HG02623 (cell line): ENCODE measurements at regions not wholly inside any gene's neighbourhood (a gene's known extent, or its start where the extent isn't known, plus 50 kb on each side); places are given as distances from the start of the nearest gene placed in this dataset.
"Not testable (repeated sequence)": the region's sequence is repeated elsewhere in the genome, so short reads cannot be mapped to it uniquely, and the experiment has no call there.

Source experiments
- ATAC-seq: cut with Tn5 transposase; IDR thresholded peaks from one replicate; pipeline ENCODE4 v1.9.1; 2021; ENCODE audit warnings: moderate library complexity; ENCODE audit not compliant: unreplicated experiment

GRCh38 chr4:115190529-115190928 lies 77.1 kb upstream of the NDST4 start:
- no peak for ATAC-seq

DNA sequence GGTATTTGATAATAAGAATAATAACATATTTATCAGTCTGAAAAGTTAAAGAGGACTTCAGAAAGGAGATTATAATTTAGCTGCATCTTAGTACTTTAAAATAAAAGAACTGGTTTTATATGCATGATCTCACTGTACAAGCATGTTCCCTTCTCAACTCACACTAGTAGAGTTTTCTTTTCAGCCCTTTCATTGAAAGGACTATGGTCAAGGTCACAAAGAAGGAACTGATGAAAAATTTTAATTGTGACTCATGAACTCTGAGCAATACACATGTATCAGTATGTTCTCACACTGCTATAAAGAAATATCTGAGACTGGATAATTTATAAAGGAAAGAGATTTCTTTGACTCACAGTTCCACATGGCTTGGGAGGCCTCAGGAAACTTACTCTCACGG lies 73.7 kb upstream of the NDST4 start:
- no peak for ATAC-seq

GRCh38 chr4:115179438-115180062 lies 66.1 kb upstream of the NDST4 start:
- not testable (repeated sequence) for ATAC-seq

DNA sequence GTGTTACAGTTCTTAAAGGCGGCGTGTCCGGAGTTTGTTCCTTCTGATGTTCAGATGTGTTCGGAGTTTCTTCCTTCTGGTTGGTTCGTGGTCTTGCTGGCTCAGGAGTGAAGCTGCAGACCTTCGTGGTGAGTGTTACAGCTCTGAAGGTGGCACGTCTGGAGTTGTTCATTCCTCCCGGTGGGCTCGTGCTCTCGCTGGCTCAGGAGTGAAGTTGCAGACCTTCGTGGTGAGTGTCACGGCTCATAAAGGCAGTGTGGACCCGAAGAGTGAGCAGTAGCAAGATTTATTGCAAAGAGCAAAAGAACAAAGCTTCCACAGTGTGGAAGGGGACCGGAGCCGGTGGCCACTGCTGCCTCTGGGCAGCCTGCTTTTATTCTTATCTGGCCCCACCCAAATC lies 65.3 kb upstream of the NDST4 start:
- ATAC-seq: not testable (repeated sequence)

- ATAC-seq: no peak
Observed at GRCh38 chr4:115171220-115171619, 57.8 kb upstream of the NDST4 start.

DNA sequence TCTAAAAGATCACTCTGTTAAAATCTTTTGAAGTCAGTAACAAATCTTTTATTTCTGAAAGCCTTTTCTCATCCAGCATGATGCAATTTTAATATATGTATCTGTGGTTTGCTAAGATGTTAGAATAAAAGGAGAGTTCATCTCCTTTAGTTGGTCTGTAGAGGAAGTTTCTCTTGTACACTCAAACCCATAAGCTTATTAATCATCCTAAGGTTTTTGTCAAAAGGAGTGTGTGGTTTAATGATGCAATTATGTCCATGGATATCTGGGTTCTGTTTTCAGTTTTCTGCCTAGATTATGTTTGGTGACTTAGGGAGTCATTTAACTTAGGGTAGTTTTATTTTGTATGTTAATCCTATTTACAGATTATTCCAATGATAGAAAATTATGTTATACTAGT lies 52.1 kb upstream of the NDST4 start:
- ATAC-seq: no peak
